ENCODE measurements at regions not wholly inside any gene's neighbourhood (a gene's known extent, or its start where the extent isn't known, plus 50 kb on each side); places are given as distances from the start of the nearest gene placed in this dataset.

GRCh38 chr4:120525106-120525505, 397.4 kb downstream of the PRDM5 start:
- TF ChIP-seq CTCF (conservative IDR thresholded peaks at IDR 0.05) (no peak), ZFX (IDR thresholded peaks at IDR 0.05) (no peak)
